Activated naive CD8-positive, alpha-beta T cell treated with anti-CD3 and anti-CD28 coated beads, Interleukin-2, amount 50 U/mL, for 24 hours (primary cell): ENCODE measurements at regions not wholly inside any gene's neighbourhood (a gene's known extent, or its start where the extent isn't known, plus 50 kb on each side); places are given as distances from the start of the nearest gene placed in this dataset.

Experiments used
- ATAC-seq: fragments of 150-1000 bp; cut with Tn5 transposase; one replicate; pipeline ENCODE4 v1.10.0; 2021
- DNase-seq: peaks from one replicate; pipeline ENCODE4 v3.0.0; 2021
- H3K27ac Mint-ChIP-seq: one replicate; pipeline ENCODE4 v1.8.0; 2021; ENCODE audit warnings: mild to moderate bottlenecking, mixed read lengths
- H3K27me3 Mint-ChIP-seq: one replicate; pipeline ENCODE4 v1.8.0; 2021; ENCODE audit warnings: mixed read lengths
- H3K36me3 Mint-ChIP-seq: one replicate; pipeline ENCODE4 v1.8.0; 2021; ENCODE audit warnings: low read depth, mixed read lengths
- H3K4me1 Mint-ChIP-seq: one replicate; pipeline ENCODE4 v1.8.0; 2021; ENCODE audit warnings: mixed read lengths
- H3K4me3 Mint-ChIP-seq: one replicate; pipeline ENCODE4 v1.8.0; 2021; ENCODE audit warnings: mild to moderate bottlenecking, moderate library complexity, mixed read lengths
- H3K9me3 Mint-ChIP-seq: one replicate; pipeline ENCODE4 v1.8.0; 2021; ENCODE audit warnings: mixed read lengths

- H3K27me3 Mint-ChIP-seq = peaks cover 1% of the 10 kb centered on the region
- ATAC-seq (no peak), DNase-seq (no peak)
- no peaks in the 10 kb centered on the region for H3K36me3 Mint-ChIP-seq
- no peaks in the 10 kb centered on the region for H3K9me3 Mint-ChIP-seq
- H3K27ac Mint-ChIP-seq = no peak overlapping the region
- H3K4me3 Mint-ChIP-seq = no peak overlapping the region
- no peaks in the 10 kb centered on the region for H3K4me1 Mint-ChIP-seq
Observed at GRCh38 chr4:174138616-174139015, 144.9 kb downstream of the FBXO8 start.

GRCh38 chr4:174137698-174138097, 145.8 kb downstream of the FBXO8 start:
- Mint-ChIP-seq H3K9me3 (no peaks in the 10 kb centered on the region), H3K27me3 (peaks cover 1% of the 10 kb centered on the region), H3K36me3 (no peaks in the 10 kb centered on the region), H3K4me3 (no peak overlapping the region), H3K27ac (no peak overlapping the region), H3K4me1 (no peaks in the 10 kb centered on the region)
- ATAC-seq (no peak), DNase-seq (no peak)

GRCh38 chr4:174135936-174136406, 147.5 kb downstream of the FBXO8 start:
- no peaks in the 10 kb centered on the region for H3K9me3 Mint-ChIP-seq
- H3K4me1 Mint-ChIP-seq = no peaks in the 10 kb centered on the region
- ATAC-seq = no peak
- no peak overlapping the region for H3K27ac Mint-ChIP-seq
- H3K27me3 Mint-ChIP-seq = no peaks in the 10 kb centered on the region
- no peak for DNase-seq
- H3K4me3 Mint-ChIP-seq = no peak overlapping the region
- no peaks in the 10 kb centered on the region for H3K36me3 Mint-ChIP-seq

- peaks cover 2% of the 10 kb centered on the region for H3K27me3 Mint-ChIP-seq
Observed at GRCh38 chr4:174135530-174135929, 147.9 kb downstream of the FBXO8 start.

GRCh38 chr4:174134361-174134760, 149.1 kb downstream of the FBXO8 start:
- Mint-ChIP-seq H3K4me1 (no peaks in the 10 kb centered on the region), H3K27me3 (peaks cover 10% of the 10 kb centered on the region), H3K27ac (no peak overlapping the region), H3K4me3 (no peak overlapping the region), H3K9me3 (no peaks in the 10 kb centered on the region), H3K36me3 (no peaks in the 10 kb centered on the region)
- DNase-seq (no peak), ATAC-seq (no peak)

More at GRCh38 chr4:174135530-174135929, 147.9 kb downstream of the FBXO8 start:
- Mint-ChIP-seq H3K4me3 (no peak overlapping the region), H3K9me3 (no peaks in the 10 kb centered on the region), H3K4me1 (no peaks in the 10 kb centered on the region), H3K27ac (no peak overlapping the region), H3K36me3 (no peaks in the 10 kb centered on the region)
- no peak for DNase-seq
- ATAC-seq = no peak

GRCh38 chr4:174133551-174133950, 149.9 kb downstream of the FBXO8 start:
- no peak for DNase-seq
- Mint-ChIP-seq H3K9me3 (no peaks in the 10 kb centered on the region), H3K4me3 (no peak overlapping the region), H3K27me3 (peaks cover 12% of the 10 kb centered on the region), H3K27ac (no peak overlapping the region), H3K36me3 (no peaks in the 10 kb centered on the region), H3K4me1 (no peaks in the 10 kb centered on the region)
- ATAC-seq = no peak

GRCh38 chr4:174131901-174132300, 151.6 kb downstream of the FBXO8 start:
- H3K36me3 Mint-ChIP-seq = no peaks in the 10 kb centered on the region
- ATAC-seq (no peak), DNase-seq (no peak)
- H3K4me1 Mint-ChIP-seq = no peaks in the 10 kb centered on the region
- H3K4me3 Mint-ChIP-seq = no peak overlapping the region
- no peaks in the 10 kb centered on the region for H3K9me3 Mint-ChIP-seq
- H3K27ac Mint-ChIP-seq = no peak overlapping the region
- peaks cover 12% of the 10 kb centered on the region for H3K27me3 Mint-ChIP-seq

- no peak overlapping the region for H3K27ac Mint-ChIP-seq
- DNase-seq = no peak
- no peaks in the 10 kb centered on the region for H3K4me1 Mint-ChIP-seq
Observed at GRCh38 chr4:174122705-174123104, 160.8 kb downstream of the FBXO8 start.

GRCh38 chr4:174120446-174121295, 162.8 kb downstream of the FBXO8 start:
- DNase-seq (peak; percentile 7), ATAC-seq (no peak)
- Mint-ChIP-seq H3K27ac (no peak overlapping the region), H3K9me3 (no peaks in the 10 kb centered on the region), H3K27me3 (peaks cover 28% of the 10 kb centered on the region), H3K4me3 (no peak overlapping the region), H3K36me3 (no peaks in the 10 kb centered on the region), H3K4me1 (no peaks in the 10 kb centered on the region)

More at GRCh38 chr4:174122705-174123104, 160.8 kb downstream of the FBXO8 start:
- no peak for ATAC-seq
- H3K36me3 Mint-ChIP-seq = no peaks in the 10 kb centered on the region
- H3K4me3 Mint-ChIP-seq = no peak overlapping the region
- peaks cover 28% of the 10 kb centered on the region for H3K27me3 Mint-ChIP-seq
- H3K9me3 Mint-ChIP-seq = no peaks in the 10 kb centered on the region

GRCh38 chr4:174119830-174120229, 163.6 kb downstream of the FBXO8 start:
- no peak for ATAC-seq
- H3K4me3 Mint-ChIP-seq = no peak overlapping the region
- H3K27ac Mint-ChIP-seq = no peak overlapping the region
- peaks cover 30% of the 10 kb centered on the region for H3K27me3 Mint-ChIP-seq
- no peaks in the 10 kb centered on the region for H3K36me3 Mint-ChIP-seq
- H3K4me1 Mint-ChIP-seq = no peaks in the 10 kb centered on the region
- no peaks in the 10 kb centered on the region for H3K9me3 Mint-ChIP-seq
- no peak for DNase-seq

- ATAC-seq (no peak), DNase-seq (no peak)
- Mint-ChIP-seq H3K36me3 (no peaks in the 10 kb centered on the region), H3K27ac (no peak overlapping the region), H3K9me3 (no peaks in the 10 kb centered on the region), H3K27me3 (peaks cover 27% of the 10 kb centered on the region), H3K4me3 (no peak overlapping the region), H3K4me1 (no peaks in the 10 kb centered on the region)
Observed at GRCh38 chr4:174119051-174119450, 164.4 kb downstream of the FBXO8 start.

- DNase-seq = no peak
- Mint-ChIP-seq H3K36me3 (no peaks in the 10 kb centered on the region), H3K9me3 (no peaks in the 10 kb centered on the region), H3K27me3 (peaks cover 27% of the 10 kb centered on the region), H3K4me1 (no peaks in the 10 kb centered on the region), H3K4me3 (no peak overlapping the region), H3K27ac (no peak overlapping the region)
- no peak for ATAC-seq
Observed at GRCh38 chr4:174118171-174118570, 165.3 kb downstream of the FBXO8 start.

- no peaks in the 10 kb centered on the region for H3K36me3 Mint-ChIP-seq
- no peak for ATAC-seq
- no peaks in the 10 kb centered on the region for H3K4me1 Mint-ChIP-seq
- H3K27ac Mint-ChIP-seq = no peak overlapping the region
- DNase-seq = no peak
- no peaks in the 10 kb centered on the region for H3K9me3 Mint-ChIP-seq
- no peak overlapping the region for H3K4me3 Mint-ChIP-seq
- H3K27me3 Mint-ChIP-seq = peaks cover 27% of the 10 kb centered on the region
Observed at GRCh38 chr4:174117445-174117844, 166.0 kb downstream of the FBXO8 start.

GRCh38 chr4:174116021-174116420, 167.4 kb downstream of the FBXO8 start:
- no peak overlapping the region for H3K4me3 Mint-ChIP-seq
- ATAC-seq (no peak), DNase-seq (no peak)
- peaks cover 30% of the 10 kb centered on the region for H3K27me3 Mint-ChIP-seq
- no peak overlapping the region for H3K27ac Mint-ChIP-seq
- H3K9me3 Mint-ChIP-seq = no peaks in the 10 kb centered on the region
- no peaks in the 10 kb centered on the region for H3K4me1 Mint-ChIP-seq
- H3K36me3 Mint-ChIP-seq = no peaks in the 10 kb centered on the region

- H3K36me3 Mint-ChIP-seq = no peaks in the 10 kb centered on the region
- DNase-seq (no peak), ATAC-seq (no peak)
- no peaks in the 10 kb centered on the region for H3K4me1 Mint-ChIP-seq
- H3K4me3 Mint-ChIP-seq = no peak overlapping the region
- no peaks in the 10 kb centered on the region for H3K9me3 Mint-ChIP-seq
- H3K27ac Mint-ChIP-seq = no peak overlapping the region
- peaks cover 30% of the 10 kb centered on the region for H3K27me3 Mint-ChIP-seq
Observed at GRCh38 chr4:174111422-174111821, 172.0 kb downstream of the FBXO8 start.
